ENCODE measurements at regions not wholly inside any gene's neighbourhood (a gene's known extent, or its start where the extent isn't known, plus 50 kb on each side); places are given as distances from the start of the nearest gene placed in this dataset.
"Not testable (repeated sequence)": the region's sequence is repeated elsewhere in the genome, so short reads cannot be mapped to it uniquely, and the experiment has no call there.

- no peak for FAIRE-seq
Measured at GRCh38 chr13:108000998-108001397, 214.3 kb downstream of the LIG4 start.

- FAIRE-seq: no peak
Measured at GRCh38 chr13:107999751-108000150, 215.6 kb downstream of the LIG4 start.

DNA sequence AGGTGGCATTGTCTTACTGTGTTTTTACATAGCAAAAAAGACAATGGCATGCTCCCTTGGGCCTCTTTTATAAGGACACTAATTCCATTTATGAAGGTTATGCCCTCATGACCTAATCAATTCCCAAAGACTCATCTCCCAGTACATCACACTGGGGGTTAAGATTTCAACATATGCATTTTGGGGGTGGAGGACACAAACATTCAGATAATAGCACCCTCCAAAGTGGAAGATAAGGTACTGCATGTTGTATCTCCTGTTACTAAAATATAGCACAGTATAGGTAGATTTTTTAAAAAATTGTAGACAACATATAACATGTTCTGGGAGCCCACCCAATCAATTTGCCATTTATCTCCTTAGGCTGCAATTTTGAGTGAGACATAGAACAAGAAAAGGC, 221.2 kb downstream of the LIG4 start:
- no peak for FAIRE-seq

DNA sequence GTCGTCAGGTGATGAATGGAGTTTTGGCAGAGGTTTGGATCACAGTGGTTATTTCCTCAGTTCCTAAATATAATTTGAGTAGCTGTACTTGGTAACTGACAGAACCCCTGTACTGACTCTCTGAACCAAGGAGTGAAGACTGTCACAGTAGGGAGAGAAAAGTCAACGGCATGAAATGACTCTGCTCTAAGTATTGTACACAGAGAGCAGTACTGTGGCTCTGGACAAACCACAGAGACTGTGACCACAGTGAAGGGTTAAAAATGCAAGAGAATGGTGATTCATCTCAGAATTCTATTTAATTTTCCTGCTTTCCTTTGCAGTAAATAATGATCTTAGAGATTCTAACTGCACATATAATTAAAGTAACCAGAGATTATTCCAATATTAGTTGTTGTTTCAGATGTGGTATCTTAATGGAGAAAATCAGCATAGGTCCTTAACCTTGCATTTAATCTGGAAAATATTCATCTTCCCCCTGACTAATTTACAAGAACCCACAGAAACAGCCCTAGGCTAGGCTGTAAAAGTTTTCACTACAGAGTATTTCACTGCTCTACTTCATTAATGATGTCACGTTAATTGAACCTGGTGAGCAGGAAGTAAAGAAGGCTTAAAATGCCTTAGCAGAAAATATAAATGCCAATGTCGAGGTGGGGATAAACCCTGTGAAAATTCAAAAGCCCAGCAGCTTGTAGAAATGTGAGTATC, 221.9 kb downstream of the LIG4 start:
- FAIRE-seq: no peak

DNA sequence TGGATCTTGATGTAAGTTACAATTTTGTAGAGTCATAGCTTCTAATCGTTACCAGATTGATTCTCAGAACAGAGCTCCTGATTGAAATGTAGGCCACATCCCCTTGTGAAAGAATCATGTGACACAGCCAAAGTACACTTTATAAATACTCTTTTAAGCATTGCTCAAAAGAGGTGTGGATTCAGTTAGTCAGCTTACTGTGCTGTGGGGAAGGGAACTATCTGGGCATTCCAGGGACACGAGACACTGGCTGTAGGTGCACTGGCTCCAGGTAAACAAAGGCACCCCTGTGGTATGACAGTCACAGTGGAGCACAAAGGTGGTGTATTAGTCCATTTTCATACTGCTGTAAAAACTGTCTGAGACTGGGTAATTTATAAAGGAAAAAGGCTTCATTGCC, 222.8 kb downstream of the LIG4 start:
- no peak for FAIRE-seq

DNA sequence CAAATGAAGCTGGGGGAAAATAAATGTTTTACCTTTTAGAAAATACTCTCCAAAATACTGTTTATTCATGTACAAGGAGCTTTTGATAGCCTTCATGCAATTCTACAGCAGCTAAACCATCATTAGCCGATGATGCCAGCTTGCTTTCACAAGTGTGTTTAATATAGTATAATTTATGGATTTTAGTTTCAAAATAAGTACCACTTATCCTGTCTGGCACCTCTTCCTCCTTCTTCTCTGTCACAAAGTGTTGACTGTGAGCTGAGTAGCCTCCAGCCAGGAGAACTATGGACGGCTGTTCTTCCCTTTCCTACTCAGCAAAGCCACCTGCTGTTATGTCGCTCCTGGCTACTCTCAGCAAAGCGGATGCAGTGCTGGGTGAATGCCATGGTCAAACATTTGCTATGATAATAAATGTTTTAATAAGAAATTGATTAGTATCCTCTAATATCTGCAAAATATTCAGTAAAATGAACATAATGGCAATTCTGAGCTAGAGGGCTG, 238.2 kb downstream of the LIG4 start:
- no peak for FAIRE-seq

DNA sequence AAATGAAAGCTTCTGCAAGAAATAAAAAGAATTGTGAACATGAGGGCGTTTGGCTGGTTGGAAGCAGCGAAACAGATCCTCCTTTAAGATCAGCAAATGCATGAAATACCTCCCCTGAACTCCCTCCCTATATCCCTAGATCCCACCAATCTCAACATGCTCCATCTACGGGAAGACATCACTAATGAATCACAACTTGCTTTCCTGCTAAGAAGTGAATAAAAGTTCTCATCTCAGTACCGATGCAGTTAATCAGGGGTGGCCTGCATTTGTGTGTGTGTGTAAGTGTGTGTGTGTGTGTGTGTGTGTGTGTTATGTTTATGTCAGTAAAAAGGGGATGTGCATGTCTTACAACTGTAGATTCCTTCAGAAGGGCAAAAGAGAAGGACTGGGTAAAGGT, 238.7 kb downstream of the LIG4 start:
- FAIRE-seq: no peak

DNA sequence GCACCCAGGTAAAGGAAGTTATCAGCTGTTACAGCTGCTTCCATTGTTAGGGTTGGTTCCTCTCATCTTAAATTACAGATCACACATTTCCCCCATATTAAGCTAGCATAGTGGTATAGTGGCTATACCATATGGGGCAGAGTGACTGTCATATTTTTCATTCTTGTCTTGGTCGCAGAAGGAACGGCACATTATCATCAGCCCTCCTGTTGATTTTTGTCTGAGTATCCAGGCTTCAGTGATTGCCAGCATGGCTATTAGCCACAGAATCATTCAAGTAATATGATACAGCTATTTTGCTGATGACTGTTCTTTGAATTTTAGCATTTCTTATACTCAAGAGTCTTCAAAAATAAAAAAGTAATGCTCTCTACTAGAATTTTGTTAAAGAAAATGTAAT, 240.9 kb downstream of the LIG4 start:
- no peak for FAIRE-seq

DNA sequence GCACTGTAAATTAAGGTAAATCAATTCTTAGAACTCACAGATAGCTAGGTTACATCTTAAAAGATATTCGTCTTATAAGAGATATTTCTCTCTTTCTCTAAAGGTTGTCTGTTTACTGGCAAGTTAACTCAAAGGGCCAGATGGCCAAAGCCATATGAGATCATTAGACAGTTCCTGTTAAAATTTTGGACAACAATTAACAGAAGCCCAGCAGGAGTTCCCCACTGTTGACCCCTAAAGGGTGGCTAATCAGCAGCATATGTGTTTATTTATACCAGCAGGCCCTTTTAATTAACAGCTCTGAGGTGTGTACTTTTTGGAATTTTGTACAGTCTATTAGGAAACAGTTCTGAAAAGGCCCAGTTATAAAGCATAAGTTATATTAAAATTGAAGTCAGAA, 245.8 kb downstream of the LIG4 start:
- FAIRE-seq: no peak

- FAIRE-seq: no peak
Measured at GRCh38 chr13:107968470-107968869, 246.9 kb downstream of the LIG4 start.

- FAIRE-seq: no peak
Measured at GRCh38 chr13:107964395-107964794, 250.9 kb downstream of the LIG4 start.

DNA sequence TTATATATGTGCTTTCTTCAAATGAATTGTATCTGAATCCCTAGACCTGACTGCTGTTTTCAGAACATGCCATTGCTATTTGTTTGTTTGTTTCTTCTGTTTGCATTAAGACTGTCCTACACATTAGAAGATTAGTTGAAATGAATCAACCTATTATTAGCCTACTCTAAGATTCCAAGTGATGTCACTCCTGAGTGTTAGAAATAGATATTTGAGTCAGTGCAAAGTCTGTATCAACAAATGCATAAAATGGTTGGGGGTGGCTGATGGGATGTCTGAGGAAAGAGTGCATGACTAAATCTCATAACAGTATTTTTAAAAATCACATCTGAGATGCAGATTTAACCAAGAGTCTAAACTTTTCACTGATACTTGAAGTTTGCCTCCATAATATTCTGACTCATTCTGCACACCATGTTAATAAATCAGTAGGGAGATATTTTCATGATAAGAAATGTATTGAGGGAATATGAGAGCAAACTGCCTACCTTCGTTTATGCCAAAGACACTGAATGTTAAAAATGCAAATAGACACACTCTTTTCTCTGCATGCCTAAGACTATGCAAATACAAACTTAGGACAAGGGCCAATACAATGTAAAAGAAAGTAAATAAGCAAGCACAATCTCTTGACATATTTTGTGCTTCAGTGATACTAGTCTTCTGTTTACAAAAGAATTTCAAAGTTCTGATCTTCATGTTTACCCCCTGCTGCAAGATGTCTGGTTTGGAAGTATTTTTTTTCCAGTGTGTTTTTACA, 253.3 kb downstream of the LIG4 start:
- FAIRE-seq: no peak

GRCh38 chr13:107960301-107960700, 255.0 kb downstream of the LIG4 start:
- no peak for FAIRE-seq

DNA sequence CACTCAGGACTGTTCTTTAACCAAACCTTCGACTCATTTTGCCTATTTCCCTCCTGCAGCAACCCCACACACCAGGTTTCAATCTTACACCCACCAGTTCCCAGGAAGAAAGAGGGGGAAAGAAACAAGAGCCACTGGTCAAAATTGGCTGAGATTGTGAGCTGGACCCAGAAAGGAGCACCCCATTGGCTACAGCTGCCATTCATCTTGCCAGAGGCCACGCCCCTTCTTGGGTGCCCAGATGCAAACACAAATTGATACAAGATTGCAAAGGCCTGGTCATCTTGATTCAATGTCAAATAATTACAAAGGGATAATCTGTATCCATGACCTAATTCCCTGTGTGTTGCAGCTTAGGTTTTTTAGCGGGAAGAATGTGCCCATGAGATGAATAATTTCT, 258.4 kb downstream of the LIG4 start:
- no peak for FAIRE-seq

GRCh38 chr13:107942030-107942617, 273.2 kb downstream of the LIG4 start:
- no peak for FAIRE-seq

- no peak for FAIRE-seq
Measured at GRCh38 chr13:107941345-107942029, 273.8 kb downstream of the LIG4 start.

GRCh38 chr13:107937848-107938247, 277.5 kb downstream of the LIG4 start:
- no peak for FAIRE-seq

DNA sequence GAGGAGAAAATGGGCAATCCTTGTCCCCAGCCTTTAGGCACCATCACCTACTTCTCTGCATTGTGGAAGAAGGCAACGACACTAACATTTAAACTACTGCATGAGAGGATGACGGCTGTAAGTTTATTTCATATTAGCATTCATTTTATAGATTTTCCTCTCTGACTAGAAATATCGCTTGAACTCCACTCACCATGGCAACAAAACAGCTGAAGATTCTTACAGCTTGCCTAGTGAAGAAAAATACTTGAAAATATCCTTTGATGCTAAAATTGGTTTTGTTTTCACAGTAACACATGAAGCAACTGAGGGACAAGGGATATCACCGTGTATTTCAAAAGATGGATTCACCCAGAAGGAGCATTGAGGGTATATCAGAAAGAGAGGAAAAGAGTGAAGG, 284.3 kb downstream of the LIG4 start:
- FAIRE-seq: no peak

DNA sequence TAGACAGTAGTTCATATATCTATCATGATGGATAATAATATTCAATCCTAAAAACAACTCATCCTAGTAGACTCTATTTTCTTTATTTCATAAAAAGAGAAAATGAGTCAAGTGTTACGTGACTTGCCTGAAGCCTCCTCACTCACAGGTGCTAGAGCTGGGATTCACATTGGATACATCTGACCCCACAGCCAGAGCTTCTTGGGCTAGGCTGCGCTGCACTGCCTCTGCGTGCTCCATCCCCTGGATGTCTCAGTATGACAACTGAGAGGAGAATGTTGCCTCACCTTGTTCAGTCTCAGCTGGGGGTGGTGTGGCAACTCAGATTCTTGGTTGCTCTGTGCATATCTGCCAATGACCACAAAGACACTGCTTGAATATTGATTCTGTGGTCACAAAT, 286.6 kb downstream of the LIG4 start:
- FAIRE-seq: no peak

DNA sequence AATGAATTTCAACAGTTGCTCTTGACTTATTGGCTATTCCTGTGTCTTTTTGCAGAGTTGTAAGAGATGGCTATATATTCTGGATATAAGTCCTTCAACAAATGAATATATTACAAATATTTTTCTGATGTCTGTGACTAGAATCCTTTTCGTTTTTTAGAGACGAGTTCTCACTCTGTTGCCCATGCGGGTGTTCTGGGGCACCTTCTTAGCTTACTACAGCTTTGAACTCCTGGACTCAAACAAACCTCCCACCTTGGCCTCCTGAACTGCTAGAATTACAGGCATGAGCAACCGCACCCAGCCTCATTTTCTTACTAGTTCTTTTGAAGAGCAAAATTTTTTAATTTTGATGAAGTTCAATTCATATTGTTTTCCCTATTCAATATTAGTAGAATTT, 287.8 kb downstream of the LIG4 start:
- FAIRE-seq: no peak

- not testable (repeated sequence) for FAIRE-seq
Measured at GRCh38 chr13:107926515-107926914, 288.8 kb downstream of the LIG4 start.

- FAIRE-seq: not testable (repeated sequence)
Measured at GRCh38 chr13:107916902-107917301, 298.4 kb downstream of the LIG4 start.

GRCh38 chr13:107912745-107913144, 302.6 kb downstream of the LIG4 start:
- FAIRE-seq: no peak
